ENCODE measurements at regions not wholly inside any gene's neighbourhood (a gene's known extent, or its start where the extent isn't known, plus 50 kb on each side); places are given as distances from the start of the nearest gene placed in this dataset.

- no peak overlapping the region for H3K9ac ChIP-seq
- H3K4me1 ChIP-seq (ENCODE audit: control insufficient read depth in 1 of 2, insufficient read depth in 2 of 2, low read depth in 1 of 2, low read length in 1 of 2): no peaks in the 10 kb centered on the region; a peak in 1 of 4 replicates
- no peaks in the 10 kb centered on the region for H3K27me3 ChIP-seq (ENCODE audit: insufficient read depth)
- POLR2A ChIA-PET: no interaction called here
- no peaks in the 10 kb centered on the region for H4K20me1 ChIP-seq (ENCODE audit: insufficient read depth)
- H3F3A ChIP-seq (replicated peaks; ENCODE audit: insufficient read depth): no peaks in the 10 kb centered on the region
- H3K79me2 ChIP-seq (ENCODE audit: insufficient read depth): no peaks in the 10 kb centered on the region
- no peak overlapping the region for H2AFZ ChIP-seq (ENCODE audit: low read depth)
- CTCF ChIA-PET: no interaction called here
- no peaks in the 10 kb centered on the region for H3K36me3 ChIP-seq (replicated peaks in 1 of 2; ENCODE audit: control insufficient read depth in 1 of 2, insufficient read depth in 2 of 2, low read length in 1 of 2)
- no peaks in the 10 kb centered on the region for H3K9me2 ChIP-seq
- no peak overlapping the region for H3K27ac ChIP-seq (ENCODE audit: low read depth in 2 of 2, low read length in 1 of 2)
- H3K4me3 ChIP-seq (ENCODE audit: low read depth in 2 of 2, low read length in 1 of 2): no peak overlapping the region
- DNase-seq: no peak
- H3K9me3 ChIP-seq: no peaks in the 10 kb centered on the region
- TF ChIP-seq RFX5 (IDR thresholded peaks at IDR 0.05; ENCODE audit: low read length) (no peak), CHD2 (IDR thresholded peaks at IDR 0.05; ENCODE audit: low read length, partially characterized antibody) (no peak), FOXM1 (IDR thresholded peaks at IDR 0.05; ENCODE audit: low read depth) (no peak), FOXJ3 (CRISPR knock-in tag; IDR thresholded peaks at IDR 0.05) (no peak), MEF2A (IDR thresholded peaks at IDR 0.05; ENCODE audit: borderline replicate concordance, low read depth) (no peak), EZH2phosphoT487 (IDR thresholded peaks at IDR 0.05; ENCODE audit: borderline replicate concordance, low read depth) (no peak)
- TF ChIP-seq, protein P1, sequence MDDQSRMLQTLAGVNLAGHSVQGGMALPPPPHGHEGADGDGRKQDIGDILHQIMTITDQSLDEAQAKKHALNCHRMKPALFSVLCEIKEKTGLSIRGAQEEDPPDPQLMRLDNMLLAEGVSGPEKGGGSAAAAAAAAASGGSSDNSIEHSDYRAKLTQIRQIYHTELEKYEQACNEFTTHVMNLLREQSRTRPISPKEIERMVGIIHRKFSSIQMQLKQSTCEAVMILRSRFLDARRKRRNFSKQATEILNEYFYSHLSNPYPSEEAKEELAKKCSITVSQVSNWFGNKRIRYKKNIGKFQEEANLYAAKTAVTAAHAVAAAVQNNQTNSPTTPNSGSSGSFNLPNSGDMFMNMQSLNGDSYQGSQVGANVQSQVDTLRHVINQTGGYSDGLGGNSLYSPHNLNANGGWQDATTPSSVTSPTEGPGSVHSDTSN (IDR thresholded peaks at IDR 0.05): no peak
- TF ChIP-seq, protein P2, sequence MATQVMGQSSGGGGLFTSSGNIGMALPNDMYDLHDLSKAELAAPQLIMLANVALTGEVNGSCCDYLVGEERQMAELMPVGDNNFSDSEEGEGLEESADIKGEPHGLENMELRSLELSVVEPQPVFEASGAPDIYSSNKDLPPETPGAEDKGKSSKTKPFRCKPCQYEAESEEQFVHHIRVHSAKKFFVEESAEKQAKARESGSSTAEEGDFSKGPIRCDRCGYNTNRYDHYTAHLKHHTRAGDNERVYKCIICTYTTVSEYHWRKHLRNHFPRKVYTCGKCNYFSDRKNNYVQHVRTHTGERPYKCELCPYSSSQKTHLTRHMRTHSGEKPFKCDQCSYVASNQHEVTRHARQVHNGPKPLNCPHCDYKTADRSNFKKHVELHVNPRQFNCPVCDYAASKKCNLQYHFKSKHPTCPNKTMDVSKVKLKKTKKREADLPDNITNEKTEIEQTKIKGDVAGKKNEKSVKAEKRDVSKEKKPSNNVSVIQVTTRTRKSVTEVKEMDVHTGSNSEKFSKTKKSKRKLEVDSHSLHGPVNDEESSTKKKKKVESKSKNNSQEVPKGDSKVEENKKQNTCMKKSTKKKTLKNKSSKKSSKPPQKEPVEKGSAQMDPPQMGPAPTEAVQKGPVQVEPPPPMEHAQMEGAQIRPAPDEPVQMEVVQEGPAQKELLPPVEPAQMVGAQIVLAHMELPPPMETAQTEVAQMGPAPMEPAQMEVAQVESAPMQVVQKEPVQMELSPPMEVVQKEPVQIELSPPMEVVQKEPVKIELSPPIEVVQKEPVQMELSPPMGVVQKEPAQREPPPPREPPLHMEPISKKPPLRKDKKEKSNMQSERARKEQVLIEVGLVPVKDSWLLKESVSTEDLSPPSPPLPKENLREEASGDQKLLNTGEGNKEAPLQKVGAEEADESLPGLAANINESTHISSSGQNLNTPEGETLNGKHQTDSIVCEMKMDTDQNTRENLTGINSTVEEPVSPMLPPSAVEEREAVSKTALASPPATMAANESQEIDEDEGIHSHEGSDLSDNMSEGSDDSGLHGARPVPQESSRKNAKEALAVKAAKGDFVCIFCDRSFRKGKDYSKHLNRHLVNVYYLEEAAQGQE (IDR thresholded peaks at IDR 0.05; ENCODE audit: low read depth, low read length): no peak
- no peak overlapping the region for H3K4me2 ChIP-seq
- 100% methylated on average over 1 of the region's 1 CpG for WGBS (ENCODE audit: low lambda C conversion rate)
Measured at GRCh38 chr15:37744521-37744920, 189.9 kb upstream of the TMCO5A start.

DNA sequence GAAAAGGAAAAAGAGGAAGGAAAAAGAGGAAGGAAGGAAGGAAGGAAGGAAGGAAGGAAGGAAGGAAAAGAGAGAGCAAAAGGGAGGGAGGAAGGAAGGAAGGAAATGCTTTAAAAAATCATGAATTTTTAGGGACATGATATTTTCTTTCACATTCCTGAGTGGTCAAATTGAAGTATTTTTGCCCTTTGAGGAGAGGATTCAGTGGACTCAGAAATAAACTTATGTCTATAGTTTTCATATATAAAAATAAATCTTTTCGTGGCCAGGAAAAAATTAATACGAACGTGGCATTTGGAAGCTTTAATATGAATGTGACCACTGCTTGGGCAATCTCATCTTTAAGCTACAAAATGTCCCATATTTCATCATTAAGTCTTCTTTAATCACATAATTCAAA is 183.0 kb upstream of the TMCO5A start:
- no peak overlapping the region for H3K27ac ChIP-seq (ENCODE audit: low read depth in 2 of 2, low read length in 1 of 2)
- H3K4me2 ChIP-seq: no peak overlapping the region
- no peaks in the 10 kb centered on the region for H3K36me3 ChIP-seq (replicated peaks in 1 of 2; ENCODE audit: control insufficient read depth in 1 of 2, insufficient read depth in 2 of 2, low read length in 1 of 2)
- H2AFZ ChIP-seq (ENCODE audit: low read depth): no peak overlapping the region
- POLR2A ChIA-PET: no interaction called here
- 85% methylated on average over 3 of the region's 3 CpGs for WGBS (ENCODE audit: low lambda C conversion rate)
- no peak for DNase-seq
- H3K4me3 ChIP-seq (ENCODE audit: low read depth in 2 of 2, low read length in 1 of 2): no peak overlapping the region
- CTCF ChIA-PET: no interaction called here
- no peaks in the 10 kb centered on the region for H4K20me1 ChIP-seq (ENCODE audit: insufficient read depth)
- no peak overlapping the region for H3K9ac ChIP-seq
- no peaks in the 10 kb centered on the region for H3K9me3 ChIP-seq
- TF ChIP-seq, protein P3, sequence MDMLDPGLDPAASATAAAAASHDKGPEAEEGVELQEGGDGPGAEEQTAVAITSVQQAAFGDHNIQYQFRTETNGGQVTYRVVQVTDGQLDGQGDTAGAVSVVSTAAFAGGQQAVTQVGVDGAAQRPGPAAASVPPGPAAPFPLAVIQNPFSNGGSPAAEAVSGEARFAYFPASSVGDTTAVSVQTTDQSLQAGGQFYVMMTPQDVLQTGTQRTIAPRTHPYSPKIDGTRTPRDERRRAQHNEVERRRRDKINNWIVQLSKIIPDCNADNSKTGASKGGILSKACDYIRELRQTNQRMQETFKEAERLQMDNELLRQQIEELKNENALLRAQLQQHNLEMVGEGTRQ (IDR thresholded peaks at IDR 0.05; ENCODE audit: borderline replicate concordance, low read depth, low read length): no peak
- no peak for TF ChIP-seq YY1 (IDR thresholded peaks at IDR 0.05; ENCODE audit: low read depth)
- TF ChIP-seq, protein P2 (IDR thresholded peaks at IDR 0.05; ENCODE audit: low read depth, low read length): no peak
- TF ChIP-seq SIN3A (IDR thresholded peaks at IDR 0.05; ENCODE audit: borderline replicate concordance, low read depth, low read length): no peak
- no peak for TF ChIP-seq NRF1 (IDR thresholded peaks at IDR 0.05; ENCODE audit: low read depth, low read length)
- TF ChIP-seq MXI1 (IDR thresholded peaks at IDR 0.05; ENCODE audit: low read depth, low read length): no peak
- TF ChIP-seq GABPA (IDR thresholded peaks at IDR 0.05; ENCODE audit: low read depth): no peak
- no peak for TF ChIP-seq RCOR1 (IDR thresholded peaks at IDR 0.05; ENCODE audit: low read length)
- H3K79me2 ChIP-seq (ENCODE audit: insufficient read depth): no peaks in the 10 kb centered on the region
- no peaks in the 10 kb centered on the region for H3K9me2 ChIP-seq
- no peaks in the 10 kb centered on the region for H3F3A ChIP-seq (replicated peaks; ENCODE audit: insufficient read depth)
- no peaks in the 10 kb centered on the region; a peak in 1 of 4 replicates for H3K4me1 ChIP-seq (ENCODE audit: control insufficient read depth in 1 of 2, insufficient read depth in 2 of 2, low read depth in 1 of 2, low read length in 1 of 2)
- H3K27me3 ChIP-seq (ENCODE audit: insufficient read depth): no peaks in the 10 kb centered on the region

Data from SK-N-SH (cell line).